DOHH2 (cell line): ENCODE measurements at regions not wholly inside any gene's neighbourhood (a gene's known extent, or its start where the extent isn't known, plus 50 kb on each side); places are given as distances from the start of the nearest gene placed in this dataset.

ENCODE experiments used
- H3F3A ChIP-seq: fragments of 200-600 bp; sonication (generic), shearing (Covaris generic); 2 replicates; pipeline ENCODE4 v1.6.0; 2016; ENCODE audit warnings: antibody characterized with exemption, mild to moderate bottlenecking; ENCODE audit not compliant: control insufficient read depth, insufficient read depth
- H3K27ac ChIP-seq: fragments of 200-600 bp; sonication (generic); 2 replicates; pipeline ENCODE4 v1.5.1; 2014; ENCODE audit warnings: low read depth, mild to moderate bottlenecking, low read length, moderate library complexity
- H3K27me3 ChIP-seq: fragments of 200-600 bp; sonication (generic); 2 replicates; pipeline ENCODE4 v1.6.1; 2014; ENCODE audit warnings: mild to moderate bottlenecking, low read length, mixed read lengths; ENCODE audit not compliant: control insufficient read depth
- H3K36me3 ChIP-seq: fragments of 200-600 bp; sonication (generic); 2 replicates; pipeline ENCODE4 v1.6.1; 2014; ENCODE audit warnings: mild to moderate bottlenecking, low read length, moderate library complexity, mixed read lengths; ENCODE audit not compliant: control insufficient read depth
- H3K4me1 ChIP-seq: fragments of 200-600 bp; sonication (generic); 2 replicates; pipeline ENCODE4 v1.6.1; 2014; ENCODE audit warnings: mild to moderate bottlenecking, low read length, mixed read lengths; ENCODE audit not compliant: control insufficient read depth
- H3K4me2 ChIP-seq: fragments of 200-600 bp; sonication (generic); 2 replicates; pipeline ENCODE4 v1.6.0; 2014; ENCODE audit warnings: mild to moderate bottlenecking, low read length, moderate library complexity
- H3K4me3 ChIP-seq: fragments of 200-600 bp; sonication (generic); 2 replicates; pipeline ENCODE4 v1.5.1; 2014; ENCODE audit warnings: mild to moderate bottlenecking, low read length, mixed read lengths
- H3K79me2 ChIP-seq: fragments of 200-600 bp; sonication (generic); 2 replicates; pipeline ENCODE4 v1.6.1; 2014; ENCODE audit warnings: mild to moderate bottlenecking, low read length, mixed read lengths; ENCODE audit not compliant: control insufficient read depth
- H3K9me2 ChIP-seq: fragments of 200-600 bp; sonication (generic); replicated peaks from 2 replicates; pipeline ENCODE4 v1.6.1; 2014; ENCODE audit warnings: mild to moderate bottlenecking, low read length, mixed read lengths; ENCODE audit not compliant: control insufficient read depth
- H3K9me3 ChIP-seq: fragments of 200-600 bp; sonication (generic); 2 replicates; pipeline ENCODE4 v1.6.1; 2014; ENCODE audit warnings: antibody characterized with exemption, low read length, mixed read lengths; ENCODE audit not compliant: control insufficient read depth, insufficient read depth
- H4K20me1 ChIP-seq: fragments of 200-600 bp; sonication (generic); 2 replicates; pipeline ENCODE4 v1.6.0; 2014; ENCODE audit warnings: low read depth, mild to moderate bottlenecking, antibody characterized with exemption, low read length, moderate library complexity; ENCODE audit not compliant: control insufficient read depth, insufficient read depth
- EZH2phosphoT487 ChIP-seq: fragments of 200-600 bp; sonication (generic); IDR thresholded peaks from 2 replicates; pipeline ENCODE4 v1.6.1; 2017; ENCODE audit warnings: borderline replicate concordance, mild to moderate bottlenecking, antibody characterized with exemption, low read length, moderate library complexity, mixed read lengths
- TF ChIP-seq, protein P1 (sequence below): fragments of 200-600 bp; sonication (generic); IDR thresholded peaks from one replicate; pipeline ENCODE4 v1.5.1; 2014; ENCODE audit warnings: antibody characterized with exemption, mild to moderate bottlenecking, low read depth, low read length; ENCODE audit not compliant: poor library complexity, severe bottlenecking

DNA sequence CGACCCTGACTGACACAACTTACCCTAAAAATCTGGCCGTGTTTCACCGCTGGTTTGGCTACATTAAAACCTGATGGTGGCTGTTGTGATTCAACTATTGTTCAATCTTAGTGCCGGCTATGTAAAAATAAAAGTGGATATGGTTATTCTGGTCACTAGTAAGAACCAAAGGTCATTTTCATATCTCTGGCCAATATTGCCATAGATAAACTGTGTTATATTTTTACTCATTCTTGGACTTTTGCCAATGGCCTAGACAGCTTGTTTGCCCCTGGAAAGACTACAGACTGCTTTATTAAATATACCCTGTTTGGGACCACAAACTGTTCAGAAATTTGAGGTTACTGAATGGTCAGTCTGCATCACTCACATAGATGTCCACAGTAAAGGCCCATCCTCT is 258.5 kb upstream of the KLHL1 start:
- Histone ChIP-seq H3F3A (no peaks in the 10 kb centered on the region), H4K20me1 (no peaks in the 10 kb centered on the region), H3K4me3 (no peak overlapping the region), H3K27ac (no peak overlapping the region), H3K4me1 (no peaks in the 10 kb centered on the region), H3K27me3 (no peaks in the 10 kb centered on the region), H3K9me2 (no peaks in the 10 kb centered on the region), H3K9me3 (no peaks in the 10 kb centered on the region), H3K36me3 (no peaks in the 10 kb centered on the region), H3K4me2 (no peak overlapping the region), H3K79me2 (no peaks in the 10 kb centered on the region)
- TF ChIP-seq EZH2phosphoT487 = no peak
- TF ChIP-seq, protein P1, sequence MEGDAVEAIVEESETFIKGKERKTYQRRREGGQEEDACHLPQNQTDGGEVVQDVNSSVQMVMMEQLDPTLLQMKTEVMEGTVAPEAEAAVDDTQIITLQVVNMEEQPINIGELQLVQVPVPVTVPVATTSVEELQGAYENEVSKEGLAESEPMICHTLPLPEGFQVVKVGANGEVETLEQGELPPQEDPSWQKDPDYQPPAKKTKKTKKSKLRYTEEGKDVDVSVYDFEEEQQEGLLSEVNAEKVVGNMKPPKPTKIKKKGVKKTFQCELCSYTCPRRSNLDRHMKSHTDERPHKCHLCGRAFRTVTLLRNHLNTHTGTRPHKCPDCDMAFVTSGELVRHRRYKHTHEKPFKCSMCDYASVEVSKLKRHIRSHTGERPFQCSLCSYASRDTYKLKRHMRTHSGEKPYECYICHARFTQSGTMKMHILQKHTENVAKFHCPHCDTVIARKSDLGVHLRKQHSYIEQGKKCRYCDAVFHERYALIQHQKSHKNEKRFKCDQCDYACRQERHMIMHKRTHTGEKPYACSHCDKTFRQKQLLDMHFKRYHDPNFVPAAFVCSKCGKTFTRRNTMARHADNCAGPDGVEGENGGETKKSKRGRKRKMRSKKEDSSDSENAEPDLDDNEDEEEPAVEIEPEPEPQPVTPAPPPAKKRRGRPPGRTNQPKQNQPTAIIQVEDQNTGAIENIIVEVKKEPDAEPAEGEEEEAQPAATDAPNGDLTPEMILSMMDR = no peak

DNA sequence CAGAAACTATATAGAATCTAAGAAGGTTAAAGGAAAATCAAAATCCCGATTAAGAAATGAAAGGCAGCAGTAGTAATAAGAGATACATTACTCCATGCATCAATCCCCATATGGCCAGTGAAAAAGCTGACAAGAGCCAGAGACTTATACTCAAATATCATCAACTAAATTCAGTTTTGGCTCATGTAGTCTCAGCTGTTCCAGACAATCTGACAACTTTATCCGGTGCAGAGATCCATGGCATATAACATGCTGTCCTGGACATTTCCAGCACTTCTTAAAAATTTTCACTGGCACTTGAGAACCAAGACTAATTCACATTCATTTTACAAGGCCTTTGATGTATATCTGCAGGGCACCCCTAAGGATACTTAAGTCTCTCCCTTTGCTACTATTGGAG is 255.7 kb upstream of the KLHL1 start:
- no peak overlapping the region for H3K27ac ChIP-seq
- H3K4me3 ChIP-seq = no peak overlapping the region
- H3K4me1 ChIP-seq = no peaks in the 10 kb centered on the region

DNA sequence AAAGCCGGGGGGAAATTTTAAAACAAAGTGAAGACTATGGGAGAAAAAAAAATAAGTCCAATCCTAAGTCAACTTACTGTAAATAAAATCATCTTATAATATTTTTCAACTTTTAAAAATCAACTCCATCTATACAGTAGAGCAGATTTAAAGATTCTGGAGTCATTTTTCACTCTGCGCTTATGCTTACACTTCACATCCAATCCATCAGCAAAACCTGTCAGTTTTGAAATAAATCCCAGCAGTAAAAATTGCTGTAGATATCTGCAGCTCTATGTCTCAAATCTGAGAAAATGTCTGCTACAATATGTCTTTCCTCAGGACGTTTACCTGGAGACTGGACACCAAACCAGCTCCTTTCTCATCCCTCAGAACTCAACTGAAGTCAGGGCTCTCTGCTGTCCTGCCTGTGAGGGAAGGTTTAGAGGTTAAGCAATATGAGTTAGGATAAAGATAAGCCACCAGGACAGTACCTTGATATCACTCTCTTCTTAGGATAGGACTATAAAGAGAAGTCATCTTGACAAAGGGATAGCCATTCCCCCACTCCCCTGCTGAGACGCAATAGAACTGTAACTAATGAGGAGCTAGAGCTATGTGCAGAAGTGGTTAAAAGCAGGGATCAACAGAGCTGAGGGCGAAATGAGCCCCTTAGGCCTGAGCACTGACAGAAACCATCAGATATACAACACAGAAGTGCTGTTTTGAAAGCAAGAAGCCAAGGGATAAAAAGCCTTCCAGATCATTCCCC is 254.7 kb upstream of the KLHL1 start:
- H3K79me2 ChIP-seq = no peaks in the 10 kb centered on the region

More for the DNA sequence above, 255.7 kb upstream of the KLHL1 start:
- no peaks in the 10 kb centered on the region for H4K20me1 ChIP-seq
- H3K79me2 ChIP-seq = no peaks in the 10 kb centered on the region
- no peaks in the 10 kb centered on the region for H3K27me3 ChIP-seq
- no peaks in the 10 kb centered on the region for H3K9me3 ChIP-seq
- no peak for TF ChIP-seq EZH2phosphoT487
- TF ChIP-seq, protein P1 = no peak
- H3K9me2 ChIP-seq = no peaks in the 10 kb centered on the region
- H3K36me3 ChIP-seq = no peaks in the 10 kb centered on the region
- H3K4me2 ChIP-seq = no peak overlapping the region
- H3F3A ChIP-seq = no peaks in the 10 kb centered on the region

More for the DNA sequence above, 254.7 kb upstream of the KLHL1 start:
- H4K20me1 ChIP-seq = no peaks in the 10 kb centered on the region
- H3K27ac ChIP-seq = no peak overlapping the region
- no peaks in the 10 kb centered on the region for H3K9me3 ChIP-seq
- TF ChIP-seq EZH2phosphoT487 = no peak
- TF ChIP-seq, protein P1 = no peak
- no peaks in the 10 kb centered on the region for H3F3A ChIP-seq
- H3K4me1 ChIP-seq = no peaks in the 10 kb centered on the region
- H3K4me3 ChIP-seq = no peak overlapping the region
- H3K9me2 ChIP-seq = no peaks in the 10 kb centered on the region
- H3K4me2 ChIP-seq = no peak overlapping the region
- H3K36me3 ChIP-seq = no peaks in the 10 kb centered on the region
- H3K27me3 ChIP-seq = no peaks in the 10 kb centered on the region
